Panc1 (cell line): ENCODE measurements at regions not wholly inside any gene's neighbourhood (a gene's known extent, or its start where the extent isn't known, plus 50 kb on each side); places are given as distances from the start of the nearest gene placed in this dataset.

Experiments
- CTCF ChIP-seq: fragments of 450-650 bp; IDR thresholded peaks from 2 replicates; pipeline ENCODE4 v1.5.1; 2017; ENCODE audit warnings: mild to moderate bottlenecking
- POLR2AphosphoS5 ChIP-seq: IDR thresholded peaks from 2 replicates; pipeline ENCODE4 v1.6.1; 2012; ENCODE audit warnings: mild to moderate bottlenecking, low read depth, low read length, moderate library complexity
- SIN3A ChIP-seq: IDR thresholded peaks from 2 replicates; pipeline ENCODE4 v1.6.1; 2012; ENCODE audit warnings: low read depth, mild to moderate bottlenecking, low read length, moderate library complexity, borderline replicate concordance; ENCODE audit not compliant: insufficient read depth
- TF ChIP-seq, protein P1 (sequence below), 2 experiments: IDR thresholded peaks; 2 replicates each; pipeline ENCODE4 v1.6.1; 2011 to 2012; ENCODE audit warnings: low read depth in 2 of 2, control low read depth in 1 of 2, low read length in 1 of 2, mild to moderate bottlenecking in 1 of 2, moderate library complexity in 1 of 2; ENCODE audit not compliant: insufficient read depth in 1 of 2

- TF ChIP-seq, protein P1, sequence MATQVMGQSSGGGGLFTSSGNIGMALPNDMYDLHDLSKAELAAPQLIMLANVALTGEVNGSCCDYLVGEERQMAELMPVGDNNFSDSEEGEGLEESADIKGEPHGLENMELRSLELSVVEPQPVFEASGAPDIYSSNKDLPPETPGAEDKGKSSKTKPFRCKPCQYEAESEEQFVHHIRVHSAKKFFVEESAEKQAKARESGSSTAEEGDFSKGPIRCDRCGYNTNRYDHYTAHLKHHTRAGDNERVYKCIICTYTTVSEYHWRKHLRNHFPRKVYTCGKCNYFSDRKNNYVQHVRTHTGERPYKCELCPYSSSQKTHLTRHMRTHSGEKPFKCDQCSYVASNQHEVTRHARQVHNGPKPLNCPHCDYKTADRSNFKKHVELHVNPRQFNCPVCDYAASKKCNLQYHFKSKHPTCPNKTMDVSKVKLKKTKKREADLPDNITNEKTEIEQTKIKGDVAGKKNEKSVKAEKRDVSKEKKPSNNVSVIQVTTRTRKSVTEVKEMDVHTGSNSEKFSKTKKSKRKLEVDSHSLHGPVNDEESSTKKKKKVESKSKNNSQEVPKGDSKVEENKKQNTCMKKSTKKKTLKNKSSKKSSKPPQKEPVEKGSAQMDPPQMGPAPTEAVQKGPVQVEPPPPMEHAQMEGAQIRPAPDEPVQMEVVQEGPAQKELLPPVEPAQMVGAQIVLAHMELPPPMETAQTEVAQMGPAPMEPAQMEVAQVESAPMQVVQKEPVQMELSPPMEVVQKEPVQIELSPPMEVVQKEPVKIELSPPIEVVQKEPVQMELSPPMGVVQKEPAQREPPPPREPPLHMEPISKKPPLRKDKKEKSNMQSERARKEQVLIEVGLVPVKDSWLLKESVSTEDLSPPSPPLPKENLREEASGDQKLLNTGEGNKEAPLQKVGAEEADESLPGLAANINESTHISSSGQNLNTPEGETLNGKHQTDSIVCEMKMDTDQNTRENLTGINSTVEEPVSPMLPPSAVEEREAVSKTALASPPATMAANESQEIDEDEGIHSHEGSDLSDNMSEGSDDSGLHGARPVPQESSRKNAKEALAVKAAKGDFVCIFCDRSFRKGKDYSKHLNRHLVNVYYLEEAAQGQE (IDR thresholded peaks at IDR 0.05; ENCODE audit: insufficient read depth in 1 of 2, low read depth in 2 of 2, low read length in 1 of 2), result no peak
- TF ChIP-seq SIN3A (no peak), CTCF (no peak), POLR2AphosphoS5 (no peak)
Measured at GRCh38 chr6:79334674-79335073, 100.2 kb upstream of the HMGN3 start.
